Activated CD8-positive, alpha-beta memory T cell treated with anti-CD3 and anti-CD28 coated beads, Interleukin-2, amount 10 ng/mL, durations not matched to agents 7 days and 5 days (primary cell): ENCODE measurements at regions not wholly inside any gene's neighbourhood (a gene's known extent, or its start where the extent isn't known, plus 50 kb on each side); places are given as distances from the start of the nearest gene placed in this dataset.
"Not testable (repeated sequence)": the region's sequence is repeated elsewhere in the genome, so short reads cannot be mapped to it uniquely, and the experiment has no call there.

Experiments used
- ATAC-seq: fragments of 150-1000 bp; cut with Tn5 transposase; one replicate; pipeline ENCODE4 v1.10.0; 2021; ENCODE audit warnings: moderate library complexity
- CTCF ChIA-PET: fragments of 350-600 bp; sonication (Branson Sonifier 250); formaldehyde crosslinking; loops from one replicate; lab custom pipeline; 2021; ENCODE audit warnings: antibody characterized with exemption; lab: Charles Lee
- DNase-seq: peaks from one replicate; pipeline ENCODE4 v3.0.0-alpha.2; 2020
- H3K27ac Mint-ChIP-seq: one replicate; pipeline ENCODE4 v1.8.0; 2021; ENCODE audit warnings: mild to moderate bottlenecking, mixed read lengths
- H3K27me3 Mint-ChIP-seq: one replicate; pipeline ENCODE4 v1.8.0; 2021; ENCODE audit warnings: mixed read lengths
- H3K36me3 Mint-ChIP-seq: one replicate; pipeline ENCODE4 v1.8.0; 2021; ENCODE audit warnings: mild to moderate bottlenecking, mixed read lengths
- H3K4me1 Mint-ChIP-seq: one replicate; pipeline ENCODE4 v1.8.0; 2021; ENCODE audit warnings: mixed read lengths
- H3K4me3 Mint-ChIP-seq: one replicate; pipeline ENCODE4 v1.8.0; 2021; ENCODE audit warnings: mild to moderate bottlenecking, moderate library complexity, mixed read lengths
- H3K9me3 Mint-ChIP-seq: one replicate; pipeline ENCODE4 v1.8.0; 2022; ENCODE audit warnings: low read depth, mixed read lengths

GRCh38 chr5:130350131-130350530 is 445.9 kb downstream of the CHSY3 start:
- H3K9me3 Mint-ChIP-seq, result no peaks in the 10 kb centered on the region

DNA sequence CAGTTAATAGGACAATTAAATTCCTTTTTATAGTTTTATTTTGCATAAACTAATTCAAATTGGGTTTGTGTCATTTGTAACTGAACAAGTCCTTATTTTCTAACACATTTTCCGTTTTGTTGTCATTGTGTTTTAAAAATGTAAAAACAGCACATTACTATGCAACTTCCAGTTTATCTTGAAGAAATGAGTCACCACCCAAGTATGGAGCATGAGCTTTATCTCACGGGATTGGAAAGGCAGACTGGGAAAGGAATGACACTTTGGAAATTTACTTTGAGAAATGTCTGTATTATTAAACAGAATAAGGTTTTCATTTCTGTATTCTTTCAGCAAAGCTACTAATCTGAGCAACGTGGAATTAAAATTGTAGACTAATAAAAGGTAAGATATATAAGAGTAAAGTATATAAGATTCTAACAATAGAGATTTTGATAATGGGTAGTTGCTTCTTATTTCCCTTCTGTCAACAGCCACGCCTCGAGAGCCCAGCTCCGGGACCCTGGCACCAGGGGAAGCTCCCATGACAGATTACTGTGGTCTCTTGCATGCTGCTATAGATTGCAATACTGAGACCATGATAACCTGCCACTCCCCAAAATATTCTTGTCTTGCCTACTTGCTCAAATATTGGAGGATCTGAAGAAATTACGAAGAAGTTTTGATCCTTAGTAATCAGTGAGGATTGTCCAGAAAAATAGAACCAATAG is 433.1 kb downstream of the CHSY3 start:
- ATAC-seq, result no peak
- Mint-ChIP-seq H3K27me3 (no peaks in the 10 kb centered on the region), H3K4me1 (no peaks in the 10 kb centered on the region), H3K9me3 (peaks cover 2% of the 10 kb centered on the region), H3K4me3 (no peak overlapping the region), H3K36me3 (no peaks in the 10 kb centered on the region), H3K27ac (no peak overlapping the region)
- CTCF ChIA-PET, result no interaction called here
- DNase-seq, result no peak

More at GRCh38 chr5:130350131-130350530, 445.9 kb downstream of the CHSY3 start:
- H3K27me3 Mint-ChIP-seq, result no peaks in the 10 kb centered on the region
- no peaks in the 10 kb centered on the region for H3K4me1 Mint-ChIP-seq
- no peak for DNase-seq
- H3K36me3 Mint-ChIP-seq, result no peaks in the 10 kb centered on the region
- H3K27ac Mint-ChIP-seq, result no peak overlapping the region
- no peak overlapping the region for H3K4me3 Mint-ChIP-seq
- CTCF ChIA-PET, result no interaction called here
- ATAC-seq, result no peak

GRCh38 chr5:130335117-130335516 is 430.9 kb downstream of the CHSY3 start:
- no peaks in the 10 kb centered on the region for H3K4me1 Mint-ChIP-seq
- no peak overlapping the region for H3K27ac Mint-ChIP-seq
- no peak for ATAC-seq
- H3K27me3 Mint-ChIP-seq, result no peaks in the 10 kb centered on the region
- H3K36me3 Mint-ChIP-seq, result no peaks in the 10 kb centered on the region
- CTCF ChIA-PET, result no interaction called here
- no peak for DNase-seq
- no peak overlapping the region for H3K4me3 Mint-ChIP-seq
- peaks cover 2% of the 10 kb centered on the region for H3K9me3 Mint-ChIP-seq

- ATAC-seq (no peak), DNase-seq (no peak)
- CTCF ChIA-PET, result no interaction called here
- no peaks in the 10 kb centered on the region for H3K27me3 Mint-ChIP-seq
- no peak overlapping the region for H3K4me3 Mint-ChIP-seq
- H3K4me1 Mint-ChIP-seq, result no peaks in the 10 kb centered on the region
- no peaks in the 10 kb centered on the region for H3K36me3 Mint-ChIP-seq
- H3K27ac Mint-ChIP-seq, result no peak overlapping the region
- H3K9me3 Mint-ChIP-seq, result peaks cover 2% of the 10 kb centered on the region
Measured at GRCh38 chr5:130333089-130333488, 428.8 kb downstream of the CHSY3 start.

- ATAC-seq, result no peak
- no peak overlapping the region for H3K27ac Mint-ChIP-seq
- H3K36me3 Mint-ChIP-seq, result no peaks in the 10 kb centered on the region
- CTCF ChIA-PET, result no interaction called here
- no peaks in the 10 kb centered on the region for H3K27me3 Mint-ChIP-seq
- no peaks in the 10 kb centered on the region for H3K4me1 Mint-ChIP-seq
- DNase-seq, result no peak
- H3K4me3 Mint-ChIP-seq, result no peak overlapping the region
- peaks cover 2% of the 10 kb centered on the region for H3K9me3 Mint-ChIP-seq
Measured at GRCh38 chr5:130331332-130331731, 427.1 kb downstream of the CHSY3 start.

DNA sequence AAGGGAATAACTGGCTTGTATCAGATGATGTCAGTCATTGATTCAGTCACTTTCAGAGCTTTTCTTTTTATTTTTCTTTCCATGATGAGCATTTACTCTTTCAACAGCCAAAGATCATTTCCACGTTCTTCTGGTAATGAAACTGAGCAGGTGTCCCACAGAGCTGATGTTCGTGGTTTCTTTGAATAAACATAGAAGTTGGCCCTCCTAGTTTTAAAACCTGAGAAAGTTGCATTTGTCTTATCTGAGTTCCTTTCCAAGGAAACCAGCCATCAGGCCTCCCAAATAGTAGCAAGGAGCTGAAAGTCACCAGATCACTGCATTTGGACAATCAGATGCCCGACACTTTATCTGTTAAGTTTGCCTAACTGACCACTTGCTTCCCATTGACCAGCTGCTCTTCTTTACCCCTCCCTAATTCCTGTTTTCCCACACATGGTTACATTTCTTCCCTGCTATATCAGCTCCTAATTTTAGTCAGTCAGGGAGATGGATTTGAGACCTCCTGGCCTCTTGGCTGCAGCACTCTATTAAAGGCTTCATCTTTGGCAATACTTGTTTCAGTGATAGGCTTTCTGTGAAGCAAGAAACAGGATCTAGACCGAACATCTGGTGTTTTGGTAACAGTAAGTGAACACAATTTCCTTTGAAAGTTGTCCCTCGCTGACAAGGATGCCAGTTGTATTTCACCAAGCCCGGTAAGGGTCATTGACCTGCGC is 420.8 kb downstream of the CHSY3 start:
- Mint-ChIP-seq H3K9me3 (no peaks in the 10 kb centered on the region), H3K27me3 (no peaks in the 10 kb centered on the region), H3K27ac (no peak overlapping the region), H3K4me1 (no peaks in the 10 kb centered on the region), H3K36me3 (no peaks in the 10 kb centered on the region), H3K4me3 (no peak overlapping the region)
- CTCF ChIA-PET, result no interaction called here
- no peak for ATAC-seq
- no peak for DNase-seq

DNA sequence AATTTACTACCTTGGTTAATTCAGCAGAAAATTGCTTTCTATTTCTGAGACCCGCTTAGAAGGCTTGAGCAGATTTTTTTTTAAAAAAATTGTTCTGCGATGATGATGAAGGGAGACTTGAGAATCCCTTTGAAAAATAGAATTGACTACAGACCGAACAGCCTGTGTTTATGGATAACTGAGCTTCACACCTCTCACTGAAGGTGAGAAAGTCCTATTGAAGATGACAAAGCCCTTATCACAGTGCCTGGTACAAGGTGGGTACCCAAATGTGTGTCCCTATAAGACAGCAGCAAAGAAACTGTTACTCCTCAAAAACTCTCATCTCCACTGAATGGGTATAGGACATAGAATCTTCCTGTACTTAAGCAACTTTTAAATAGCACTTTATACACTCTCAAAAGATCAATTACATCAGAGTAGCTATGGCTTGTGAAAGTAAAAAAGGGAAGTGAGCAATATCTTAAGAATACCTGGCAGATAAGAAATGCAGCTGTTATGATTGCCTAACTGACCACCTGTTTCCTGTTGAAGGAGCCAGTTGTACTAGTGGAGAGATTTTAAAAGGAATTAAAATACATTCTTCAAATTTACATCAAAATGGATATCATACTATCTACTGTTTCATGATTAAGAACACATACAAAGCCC is 419.7 kb downstream of the CHSY3 start:
- Mint-ChIP-seq H3K4me3 (no peak overlapping the region), H3K27ac (no peak overlapping the region), H3K36me3 (no peaks in the 10 kb centered on the region), H3K4me1 (no peaks in the 10 kb centered on the region), H3K9me3 (no peaks in the 10 kb centered on the region), H3K27me3 (no peaks in the 10 kb centered on the region)
- ATAC-seq (no peak), DNase-seq (no peak)
- CTCF ChIA-PET, result no interaction called here

DNA sequence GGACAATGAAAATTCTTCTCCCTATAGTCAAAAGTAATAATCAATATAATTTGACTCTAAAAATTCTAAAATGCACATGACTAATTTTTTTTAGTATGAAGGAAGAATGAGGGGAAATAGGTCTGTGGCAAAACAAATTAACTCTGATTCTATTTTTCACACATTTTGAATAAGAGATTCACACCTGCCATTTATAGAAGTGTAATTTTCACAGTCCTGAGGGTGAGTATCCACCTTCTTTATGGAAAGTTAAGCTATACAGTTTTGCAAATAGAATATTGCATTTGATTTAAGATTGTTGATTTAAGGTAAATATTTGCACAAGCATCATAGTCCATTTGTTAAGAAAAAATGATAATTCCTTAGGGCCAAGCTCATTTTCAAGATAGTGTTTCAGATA is 417.7 kb downstream of the CHSY3 start:
- H3K4me3 Mint-ChIP-seq, result no peak overlapping the region
- H3K4me1 Mint-ChIP-seq, result no peaks in the 10 kb centered on the region
- H3K36me3 Mint-ChIP-seq, result no peaks in the 10 kb centered on the region
- DNase-seq (no peak), ATAC-seq (no peak)
- CTCF ChIA-PET, result no interaction called here
- H3K27me3 Mint-ChIP-seq, result no peaks in the 10 kb centered on the region
- H3K9me3 Mint-ChIP-seq, result no peaks in the 10 kb centered on the region
- no peak overlapping the region for H3K27ac Mint-ChIP-seq

DNA sequence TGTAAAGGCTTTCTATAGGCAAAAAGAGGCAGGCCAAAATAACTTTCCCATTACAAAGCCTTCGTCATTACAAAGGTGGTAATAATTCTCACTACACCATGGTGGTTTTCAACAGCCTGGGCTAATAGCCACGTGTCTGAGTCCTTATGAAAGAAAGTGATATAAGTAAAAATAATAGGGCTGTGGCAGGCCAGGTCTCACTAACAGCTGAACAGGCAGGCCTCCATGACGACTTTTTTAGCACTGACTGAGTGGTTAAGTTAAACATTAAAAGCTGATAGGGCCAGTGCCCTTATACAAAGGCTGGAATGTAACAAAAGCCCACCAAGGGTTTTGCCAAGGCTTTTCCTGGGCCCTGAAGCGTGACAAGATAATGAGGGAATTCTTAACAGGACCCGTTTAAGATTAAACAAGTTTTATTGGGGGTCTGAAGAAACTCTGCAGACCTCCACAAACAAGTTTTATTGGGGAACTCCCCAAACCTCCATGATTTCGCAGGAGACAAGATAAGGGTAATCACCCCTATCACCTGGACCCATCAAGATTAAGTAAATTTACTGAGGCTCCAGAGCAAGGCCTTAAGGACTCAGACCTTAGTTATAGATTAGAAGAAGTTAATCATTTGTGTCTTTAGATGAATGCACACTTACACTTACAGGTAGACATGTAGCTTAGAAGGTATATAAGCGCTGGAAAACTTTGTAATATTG is 412.9 kb downstream of the CHSY3 start:
- H3K36me3 Mint-ChIP-seq, result no peaks in the 10 kb centered on the region
- ATAC-seq (no peak), DNase-seq (no peak)
- no peaks in the 10 kb centered on the region for H3K9me3 Mint-ChIP-seq
- CTCF ChIA-PET, result interaction anchor here (0.6 kb wide), 1 partner anchor 807 kb away, joined by 3 read pairs; no protein-coding TSS in a partner anchor
- no peak overlapping the region for H3K27ac Mint-ChIP-seq
- no peak overlapping the region for H3K4me3 Mint-ChIP-seq
- H3K4me1 Mint-ChIP-seq, result no peaks in the 10 kb centered on the region
- H3K27me3 Mint-ChIP-seq, result no peaks in the 10 kb centered on the region

GRCh38 chr5:130295235-130295634 is 391.0 kb downstream of the CHSY3 start:
- Mint-ChIP-seq H3K4me1 (no peaks in the 10 kb centered on the region), H3K36me3 (no peaks in the 10 kb centered on the region)
- no peak for ATAC-seq

GRCh38 chr5:130294798-130295197 is 390.5 kb downstream of the CHSY3 start:
- H3K9me3 Mint-ChIP-seq, H3K4me1 Mint-ChIP-seq, ATAC-seq, H3K27ac Mint-ChIP-seq, DNase-seq, CTCF ChIA-PET, H3K4me3 Mint-ChIP-seq, H3K36me3 Mint-ChIP-seq, H3K27me3 Mint-ChIP-seq: not testable (repeated sequence)

More at GRCh38 chr5:130295235-130295634, 391.0 kb downstream of the CHSY3 start:
- Mint-ChIP-seq H3K27ac (no peak overlapping the region), H3K27me3 (no peaks in the 10 kb centered on the region), H3K4me3 (no peak overlapping the region), H3K9me3 (no peaks in the 10 kb centered on the region)
- CTCF ChIA-PET, result no interaction called here
- no peak for DNase-seq

GRCh38 chr5:130290219-130290618 is 386.0 kb downstream of the CHSY3 start:
- Mint-ChIP-seq H3K4me1 (no peaks in the 10 kb centered on the region), H3K4me3 (no peak overlapping the region), H3K27me3 (no peaks in the 10 kb centered on the region), H3K27ac (no peak overlapping the region), H3K9me3 (no peaks in the 10 kb centered on the region), H3K36me3 (no peaks in the 10 kb centered on the region)
- ATAC-seq (no peak), DNase-seq (no peak)
- CTCF ChIA-PET, result no interaction called here
